ENCODE measurements at regions not wholly inside any gene's neighbourhood (a gene's known extent, or its start where the extent isn't known, plus 50 kb on each side); places are given as distances from the start of the nearest gene placed in this dataset.

DNA sequence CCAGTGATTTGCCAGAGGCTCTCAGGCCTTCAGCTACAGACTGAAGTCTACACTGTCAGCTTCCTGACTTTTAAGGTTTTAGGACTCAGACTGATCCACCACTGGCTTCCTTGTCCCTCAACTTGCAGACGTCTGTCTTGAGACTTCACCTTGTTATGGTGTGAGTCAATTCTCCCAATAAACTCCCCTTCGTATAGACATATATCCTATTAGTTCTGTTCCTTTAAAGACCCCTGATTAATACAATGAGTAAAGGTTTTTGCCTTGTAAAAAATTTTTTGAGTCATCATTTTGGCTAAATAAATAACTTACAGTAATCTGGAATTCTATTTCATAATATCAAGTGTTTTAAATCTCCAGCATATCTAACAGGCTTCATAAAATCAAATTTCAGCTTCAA is 956.3 kb upstream of the CDH6 start:
- H2BK120ac ChIP-seq (ENCODE audit: low read depth, low read length, poor library complexity, severe bottlenecking) = no peak overlapping the region
- no peak overlapping the region for H2BK20ac ChIP-seq (ENCODE audit: low read depth, low read length, poor library complexity, severe bottlenecking)
- no peak overlapping the region for H3K14ac ChIP-seq (ENCODE audit: insufficient read depth, low read length)
- H4K91ac ChIP-seq (ENCODE audit: insufficient read length, low read depth, low read length) = no peak overlapping the region
- no peaks in the 10 kb centered on the region for H3K79me1 ChIP-seq (ENCODE audit: insufficient read depth, low read depth, low read length, poor library complexity, severe bottlenecking)
- H2AK5ac ChIP-seq (ENCODE audit: insufficient read length, low read length) = no peak overlapping the region
- H3K4ac ChIP-seq (ENCODE audit: low read depth, low read length) = no peak overlapping the region
- no peak overlapping the region for H3T11ph ChIP-seq (ENCODE audit: low read length)
- H3K27ac ChIP-seq (ENCODE audit: insufficient read length, low read depth, low read length) = no peak overlapping the region
- H3K4me2 ChIP-seq (ENCODE audit: insufficient read depth, insufficient read length, low read length) = no peak overlapping the region
- peaks cover 0 to 6% (median 5%) of the 10 kb centered on the region in 3 experiments; a peak in 3 of 7 replicates for H3K36me3 Mint-ChIP-seq (ENCODE audit: insufficient read depth in 1 of 3, low read depth in 3 of 3)
- no peaks in the 10 kb centered on the region for H3K79me2 ChIP-seq (ENCODE audit: insufficient read depth, low read length)
- H3K27me3 ChIP-seq (ENCODE audit: insufficient read depth, low read length) = no peaks in the 10 kb centered on the region
- H3K27me3 Mint-ChIP-seq (ENCODE audit: low read depth) = no peaks in the 10 kb centered on the region
- H2BK12ac ChIP-seq (ENCODE audit: insufficient read length, low read depth, low read length) = no peak overlapping the region
- TF ChIP-seq, protein P1, sequence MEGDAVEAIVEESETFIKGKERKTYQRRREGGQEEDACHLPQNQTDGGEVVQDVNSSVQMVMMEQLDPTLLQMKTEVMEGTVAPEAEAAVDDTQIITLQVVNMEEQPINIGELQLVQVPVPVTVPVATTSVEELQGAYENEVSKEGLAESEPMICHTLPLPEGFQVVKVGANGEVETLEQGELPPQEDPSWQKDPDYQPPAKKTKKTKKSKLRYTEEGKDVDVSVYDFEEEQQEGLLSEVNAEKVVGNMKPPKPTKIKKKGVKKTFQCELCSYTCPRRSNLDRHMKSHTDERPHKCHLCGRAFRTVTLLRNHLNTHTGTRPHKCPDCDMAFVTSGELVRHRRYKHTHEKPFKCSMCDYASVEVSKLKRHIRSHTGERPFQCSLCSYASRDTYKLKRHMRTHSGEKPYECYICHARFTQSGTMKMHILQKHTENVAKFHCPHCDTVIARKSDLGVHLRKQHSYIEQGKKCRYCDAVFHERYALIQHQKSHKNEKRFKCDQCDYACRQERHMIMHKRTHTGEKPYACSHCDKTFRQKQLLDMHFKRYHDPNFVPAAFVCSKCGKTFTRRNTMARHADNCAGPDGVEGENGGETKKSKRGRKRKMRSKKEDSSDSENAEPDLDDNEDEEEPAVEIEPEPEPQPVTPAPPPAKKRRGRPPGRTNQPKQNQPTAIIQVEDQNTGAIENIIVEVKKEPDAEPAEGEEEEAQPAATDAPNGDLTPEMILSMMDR (conservative IDR thresholded peaks at IDR 0.05) = no peak
- H3K27ac Mint-ChIP-seq = no peak overlapping the region
- H3K23ac ChIP-seq (ENCODE audit: insufficient read length, low read depth, low read length) = no peak overlapping the region
- no peaks in the 10 kb centered on the region for H3K9me3 ChIP-seq (ENCODE audit: control insufficient read depth, low read depth, low read length)
- no peak for DNase-seq
- H2BK5ac ChIP-seq (ENCODE audit: insufficient read length, low read length) = no peak overlapping the region
- H2BK15ac ChIP-seq (ENCODE audit: low read depth, low read length) = no peak overlapping the region
- H3K23me2 ChIP-seq (ENCODE audit: insufficient read length, low read depth, low read length, poor library complexity, severe bottlenecking) = no peaks in the 10 kb centered on the region
- no CpG with 5 or more reads among the region's 2 CpGs for WGBS (ENCODE audit: extremely low coverage, insufficient read length, low lambda C conversion rate)
- H2AFZ ChIP-seq (ENCODE audit: low read length) = no peak overlapping the region
- H3K4me1 ChIP-seq (ENCODE audit: insufficient read depth, low read length) = peaks cover 6% of the 10 kb centered on the region; the same call in 1 of the 2 replicates
- no peak overlapping the region for H3K56ac ChIP-seq (ENCODE audit: insufficient read length, low read depth, low read length)
- no peak overlapping the region for H3K4me3 Mint-ChIP-seq
- H3K9me3 Mint-ChIP-seq = peaks cover 0 to 2% of the 10 kb centered on the region in 2 experiments; a peak in 2 of 5 replicates
- no peak overlapping the region for H3K9ac ChIP-seq (ENCODE audit: extremely low read depth, insufficient read length, low read length)
- H4K8ac ChIP-seq (replicated peaks; ENCODE audit: insufficient read length, low read depth, low read length) = no peak overlapping the region
- no peaks in the 10 kb centered on the region for H4K20me1 ChIP-seq (ENCODE audit: control insufficient read depth, insufficient read depth, insufficient read length)
- no peak overlapping the region for H3K18ac ChIP-seq (ENCODE audit: insufficient read length, low read depth, low read length)
- H4K5ac ChIP-seq (ENCODE audit: insufficient read length, low read depth, low read length) = no peak overlapping the region
- peaks cover 9 to 13% of the 10 kb centered on the region in 2 experiments for H3K4me1 Mint-ChIP-seq

All from H9 (cell line).